ENCODE measurements at regions not wholly inside any gene's neighbourhood (a gene's known extent, or its start where the extent isn't known, plus 50 kb on each side); places are given as distances from the start of the nearest gene placed in this dataset.

DNA sequence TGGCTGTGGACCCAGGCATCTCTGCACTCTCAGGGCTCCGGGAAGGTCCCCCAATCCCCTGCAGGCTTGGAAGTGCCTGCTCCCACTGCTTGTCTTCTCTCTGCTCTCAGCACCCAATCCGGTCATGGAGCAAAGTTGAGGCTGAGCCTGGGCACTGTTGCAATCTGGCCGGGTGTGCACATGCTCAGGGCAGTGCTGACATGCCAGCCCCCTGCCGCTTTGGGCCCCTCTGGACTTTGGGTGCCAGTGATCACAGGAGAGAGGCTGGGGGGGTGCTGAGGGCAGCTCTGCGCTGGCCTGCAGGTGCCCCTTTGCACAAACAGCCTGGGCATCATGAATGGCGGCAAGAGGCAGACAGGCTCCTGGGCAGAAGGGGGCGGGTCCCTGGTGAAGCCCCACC lies 85.4 kb upstream of the OSBPL8 start:
- no peaks in the 10 kb centered on the region for H3K4me1 ChIP-seq (ENCODE audit: control insufficient read depth, insufficient read depth, low read length)
- H3K27ac ChIP-seq (ENCODE audit: extremely low read depth, low read depth, low read length) = no peak overlapping the region
- H3K4me3 ChIP-seq (ENCODE audit: low read depth, low read length) = no peak overlapping the region
- POLR2A ChIA-PET = no interaction called here
- TF ChIP-seq, protein P1, sequence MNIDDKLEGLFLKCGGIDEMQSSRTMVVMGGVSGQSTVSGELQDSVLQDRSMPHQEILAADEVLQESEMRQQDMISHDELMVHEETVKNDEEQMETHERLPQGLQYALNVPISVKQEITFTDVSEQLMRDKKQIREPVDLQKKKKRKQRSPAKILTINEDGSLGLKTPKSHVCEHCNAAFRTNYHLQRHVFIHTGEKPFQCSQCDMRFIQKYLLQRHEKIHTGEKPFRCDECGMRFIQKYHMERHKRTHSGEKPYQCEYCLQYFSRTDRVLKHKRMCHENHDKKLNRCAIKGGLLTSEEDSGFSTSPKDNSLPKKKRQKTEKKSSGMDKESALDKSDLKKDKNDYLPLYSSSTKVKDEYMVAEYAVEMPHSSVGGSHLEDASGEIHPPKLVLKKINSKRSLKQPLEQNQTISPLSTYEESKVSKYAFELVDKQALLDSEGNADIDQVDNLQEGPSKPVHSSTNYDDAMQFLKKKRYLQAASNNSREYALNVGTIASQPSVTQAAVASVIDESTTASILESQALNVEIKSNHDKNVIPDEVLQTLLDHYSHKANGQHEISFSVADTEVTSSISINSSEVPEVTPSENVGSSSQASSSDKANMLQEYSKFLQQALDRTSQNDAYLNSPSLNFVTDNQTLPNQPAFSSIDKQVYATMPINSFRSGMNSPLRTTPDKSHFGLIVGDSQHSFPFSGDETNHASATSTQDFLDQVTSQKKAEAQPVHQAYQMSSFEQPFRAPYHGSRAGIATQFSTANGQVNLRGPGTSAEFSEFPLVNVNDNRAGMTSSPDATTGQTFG (tag by site-specific recombination; IDR thresholded peaks at IDR 0.05; ENCODE audit: borderline replicate concordance) = no peak
- TF ChIP-seq ZNF664 (tag by site-specific recombination; IDR thresholded peaks at IDR 0.05) (no peak), ZNF433 (tag by site-specific recombination; IDR thresholded peaks at IDR 0.05; ENCODE audit: low read depth) (no peak), GLI2 (tag by site-specific recombination; IDR thresholded peaks at IDR 0.05; ENCODE audit: borderline replicate concordance, low read depth) (no peak), ZBTB8A (tag by site-specific recombination; IDR thresholded peaks at IDR 0.05) (no peak), ZNF843 (tag by site-specific recombination; IDR thresholded peaks at IDR 0.05) (no peak), ZNF174 (tag by site-specific recombination; IDR thresholded peaks at IDR 0.05) (no peak), ZFP3 (tag by site-specific recombination; IDR thresholded peaks at IDR 0.05; ENCODE audit: low read depth) (no peak), YY1 (tag by site-specific recombination; IDR thresholded peaks at IDR 0.05) (no peak), ZNF221 (tag by site-specific recombination; IDR thresholded peaks at IDR 0.05; ENCODE audit: borderline replicate concordance) (no peak), ZNF169 (tag by site-specific recombination; IDR thresholded peaks at IDR 0.05) (no peak), ZNF404 (tag by site-specific recombination; IDR thresholded peaks at IDR 0.05) (no peak), ZNF155 (tag by site-specific recombination; IDR thresholded peaks at IDR 0.05) (no peak), ZNF571 (tag by site-specific recombination; IDR thresholded peaks at IDR 0.05) (no peak), BCL11B (tag by site-specific recombination; IDR thresholded peaks at IDR 0.05; ENCODE audit: low read depth) (no peak), ZNF501 (tag by site-specific recombination; IDR thresholded peaks at IDR 0.05) (no peak), ZNF146 (tag by site-specific recombination; IDR thresholded peaks at IDR 0.05) (no peak), PRDM2 (tag by site-specific recombination; IDR thresholded peaks at IDR 0.05; ENCODE audit: borderline replicate concordance) (no peak), ZNF302 (tag by site-specific recombination; IDR thresholded peaks at IDR 0.05; ENCODE audit: low read depth) (no peak), ZNF138 (tag by site-specific recombination; IDR thresholded peaks at IDR 0.05; ENCODE audit: borderline replicate concordance) (no peak)
- CTCF ChIA-PET = interaction anchor here (0.6 kb wide), 1 partner anchor 13 kb away, joined by 3 read pairs; no protein-coding TSS in a partner anchor
- no peaks in the 10 kb centered on the region for H3K36me3 ChIP-seq (ENCODE audit: control insufficient read depth in 2 of 2, insufficient read depth in 1 of 2, low read length in 2 of 2)
- H3K9me3 ChIP-seq (ENCODE audit: control insufficient read depth, insufficient read depth, low read depth, low read length) = no peaks in the 10 kb centered on the region
